ENCODE measurements at regions not wholly inside any gene's neighbourhood (a gene's known extent, or its start where the extent isn't known, plus 50 kb on each side); places are given as distances from the start of the nearest gene placed in this dataset.
"Not testable (repeated sequence)": the region's sequence is repeated elsewhere in the genome, so short reads cannot be mapped to it uniquely, and the experiment has no call there.

DNA sequence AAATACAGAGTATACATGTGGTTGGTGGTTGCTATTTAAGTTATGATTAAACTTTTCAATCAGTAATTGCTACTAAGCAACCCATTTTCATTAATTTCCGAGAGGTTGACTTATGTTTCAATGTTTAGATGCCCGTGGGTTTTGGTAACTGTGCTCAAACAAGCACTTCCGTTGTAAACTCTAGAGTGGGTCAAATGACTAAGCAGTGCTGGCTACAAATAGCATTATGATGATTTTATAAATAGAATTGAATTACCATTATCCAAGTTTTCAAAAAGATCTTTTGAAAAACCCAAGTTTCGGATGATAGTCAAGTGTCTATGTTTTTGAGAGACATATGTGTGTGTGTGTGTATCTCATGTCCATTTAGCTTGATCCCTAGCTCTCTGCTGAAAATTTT, 2369.4 kb upstream of the ACO1 start:
- H3K9me3 ChIP-seq (ENCODE audit: control insufficient read depth, insufficient read depth, low read length), result no peaks in the 10 kb centered on the region
- no peak overlapping the region for H3K9ac ChIP-seq (ENCODE audit: low read depth, low read length)
- H3K4me1 ChIP-seq (ENCODE audit: insufficient read depth, low read length), result no peaks in the 10 kb centered on the region
- H3K36me3 ChIP-seq (ENCODE audit: insufficient read depth, low read length), result no peaks in the 10 kb centered on the region

- Histone ChIP-seq H3K36me3 (ENCODE audit: insufficient read depth, low read length) (no peaks in the 10 kb centered on the region), H3K9me3 (ENCODE audit: control insufficient read depth, insufficient read depth, low read length) (no peaks in the 10 kb centered on the region), H3K9ac (ENCODE audit: low read depth, low read length) (no peak overlapping the region), H3K4me1 (ENCODE audit: insufficient read depth, low read length) (no peaks in the 10 kb centered on the region)
Measured at GRCh38 chr9:30020161-30020560, 2364.3 kb upstream of the ACO1 start.

DNA sequence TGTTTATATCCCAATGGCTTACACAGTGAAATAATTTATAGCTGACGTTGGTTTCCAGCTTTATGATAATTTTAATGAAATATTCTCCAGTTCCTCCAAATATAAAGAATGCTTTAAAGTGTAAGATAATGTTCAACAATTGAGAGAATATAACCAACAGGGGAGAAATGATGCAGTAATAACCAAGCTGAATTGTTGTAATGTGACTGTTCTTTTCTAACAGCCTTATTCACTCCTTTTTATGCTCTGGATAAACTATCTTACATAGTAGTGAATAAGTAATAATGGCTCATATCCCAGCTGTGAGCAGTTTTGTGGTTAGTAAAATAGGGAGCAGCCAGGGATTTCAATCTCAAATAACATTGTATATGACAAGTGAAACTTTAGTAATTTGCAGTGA, 2348.7 kb upstream of the ACO1 start:
- Histone ChIP-seq H3K9me3 (ENCODE audit: control insufficient read depth, insufficient read depth, low read length) (no peaks in the 10 kb centered on the region), H3K36me3 (ENCODE audit: insufficient read depth, low read length) (no peaks in the 10 kb centered on the region), H3K4me1 (ENCODE audit: insufficient read depth, low read length) (no peaks in the 10 kb centered on the region), H3K9ac (ENCODE audit: low read depth, low read length) (no peak overlapping the region)

DNA sequence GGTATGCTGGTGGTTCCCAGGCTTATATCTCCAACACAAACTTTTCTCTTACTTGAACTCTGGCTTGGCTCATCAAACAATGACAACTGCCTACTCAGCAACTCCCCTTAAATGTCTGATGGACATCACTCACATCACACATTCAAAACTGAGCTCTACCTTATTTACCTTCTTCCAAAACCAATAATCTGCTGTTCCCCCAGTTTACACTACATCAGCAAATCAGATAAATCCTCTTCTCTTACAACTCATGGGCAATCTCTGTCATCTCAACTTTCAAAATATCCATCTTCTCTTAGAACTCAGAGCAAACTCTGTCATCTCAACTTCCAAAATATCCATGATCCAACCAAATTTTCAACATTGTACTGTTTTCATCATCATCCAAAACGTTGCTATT, 2347.9 kb upstream of the ACO1 start:
- Histone ChIP-seq H3K9ac (ENCODE audit: low read depth, low read length) (no peak overlapping the region), H3K4me1 (ENCODE audit: insufficient read depth, low read length) (no peaks in the 10 kb centered on the region), H3K9me3 (ENCODE audit: control insufficient read depth, insufficient read depth, low read length) (no peaks in the 10 kb centered on the region), H3K36me3 (ENCODE audit: insufficient read depth, low read length) (no peaks in the 10 kb centered on the region)

GRCh38 chr9:30039712-30040111, 2344.7 kb upstream of the ACO1 start:
- no peaks in the 10 kb centered on the region for H3K4me1 ChIP-seq (ENCODE audit: insufficient read depth, low read length)
- H3K9ac ChIP-seq (ENCODE audit: low read depth, low read length), result no peak overlapping the region
- no peaks in the 10 kb centered on the region for H3K9me3 ChIP-seq (ENCODE audit: control insufficient read depth, insufficient read depth, low read length)
- H3K36me3 ChIP-seq (ENCODE audit: insufficient read depth, low read length), result no peaks in the 10 kb centered on the region

GRCh38 chr9:30048396-30048795, 2336.0 kb upstream of the ACO1 start:
- Histone ChIP-seq H3K9ac (ENCODE audit: low read depth, low read length) (no peak overlapping the region), H3K4me1 (ENCODE audit: insufficient read depth, low read length) (no peaks in the 10 kb centered on the region), H3K9me3 (ENCODE audit: control insufficient read depth, insufficient read depth, low read length) (no peaks in the 10 kb centered on the region), H3K36me3 (ENCODE audit: insufficient read depth, low read length) (no peaks in the 10 kb centered on the region)

- no peaks in the 10 kb centered on the region for H3K4me1 ChIP-seq (ENCODE audit: insufficient read depth, low read length)
- no peaks in the 10 kb centered on the region for H3K9me3 ChIP-seq (ENCODE audit: control insufficient read depth, insufficient read depth, low read length)
- no peaks in the 10 kb centered on the region for H3K36me3 ChIP-seq (ENCODE audit: insufficient read depth, low read length)
Measured at GRCh38 chr9:30058463-30058862, 2326.0 kb upstream of the ACO1 start.

GRCh38 chr9:30060976-30061375, 2323.5 kb upstream of the ACO1 start:
- Histone ChIP-seq H3K4me1 (ENCODE audit: insufficient read depth, low read length) (no peaks in the 10 kb centered on the region), H3K9me3 (ENCODE audit: control insufficient read depth, insufficient read depth, low read length) (no peaks in the 10 kb centered on the region), H3K9ac (ENCODE audit: low read depth, low read length) (no peak overlapping the region), H3K36me3 (ENCODE audit: insufficient read depth, low read length) (no peaks in the 10 kb centered on the region)

More at GRCh38 chr9:30058463-30058862, 2326.0 kb upstream of the ACO1 start:
- H3K9ac ChIP-seq (ENCODE audit: low read depth, low read length), result no peak overlapping the region

DNA sequence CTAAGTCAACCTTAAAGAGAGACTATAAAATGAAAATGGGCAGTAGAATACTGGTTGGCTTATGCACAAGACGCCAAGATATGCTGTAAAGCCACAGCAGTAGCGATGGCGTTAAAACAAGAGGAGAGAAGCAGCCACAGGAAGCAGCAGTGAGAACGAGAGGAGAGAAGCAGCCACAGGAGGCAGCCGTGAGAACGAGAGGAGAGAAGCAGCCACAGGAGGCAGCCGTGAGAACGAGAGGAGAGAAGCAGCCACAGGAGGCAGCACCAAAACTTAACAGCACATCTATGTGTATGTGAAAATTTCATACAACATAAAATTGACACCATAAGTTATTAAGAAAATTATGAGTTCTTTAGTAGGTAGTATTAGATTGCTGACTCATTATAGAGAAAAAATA, 2318.6 kb upstream of the ACO1 start:
- Histone ChIP-seq H3K9me3 (ENCODE audit: control insufficient read depth, insufficient read depth, low read length) (no peaks in the 10 kb centered on the region), H3K4me1 (ENCODE audit: insufficient read depth, low read length) (no peaks in the 10 kb centered on the region), H3K36me3 (ENCODE audit: insufficient read depth, low read length) (no peaks in the 10 kb centered on the region), H3K9ac (ENCODE audit: low read depth, low read length) (no peak overlapping the region)

GRCh38 chr9:30069236-30069635, 2315.2 kb upstream of the ACO1 start:
- H3K36me3 ChIP-seq (ENCODE audit: insufficient read depth, low read length); H3K4me1 ChIP-seq (ENCODE audit: insufficient read depth, low read length); H3K9me3 ChIP-seq (ENCODE audit: control insufficient read depth, insufficient read depth, low read length); H3K9ac ChIP-seq (ENCODE audit: low read depth, low read length): not testable (repeated sequence)

- H3K36me3 ChIP-seq (ENCODE audit: insufficient read depth, low read length), result no peaks in the 10 kb centered on the region
- H3K4me1 ChIP-seq (ENCODE audit: insufficient read depth, low read length), result no peaks in the 10 kb centered on the region
- no peak overlapping the region for H3K9ac ChIP-seq (ENCODE audit: low read depth, low read length)
- no peaks in the 10 kb centered on the region for H3K9me3 ChIP-seq (ENCODE audit: control insufficient read depth, insufficient read depth, low read length)
Measured at GRCh38 chr9:30075022-30075421, 2309.4 kb upstream of the ACO1 start.

DNA sequence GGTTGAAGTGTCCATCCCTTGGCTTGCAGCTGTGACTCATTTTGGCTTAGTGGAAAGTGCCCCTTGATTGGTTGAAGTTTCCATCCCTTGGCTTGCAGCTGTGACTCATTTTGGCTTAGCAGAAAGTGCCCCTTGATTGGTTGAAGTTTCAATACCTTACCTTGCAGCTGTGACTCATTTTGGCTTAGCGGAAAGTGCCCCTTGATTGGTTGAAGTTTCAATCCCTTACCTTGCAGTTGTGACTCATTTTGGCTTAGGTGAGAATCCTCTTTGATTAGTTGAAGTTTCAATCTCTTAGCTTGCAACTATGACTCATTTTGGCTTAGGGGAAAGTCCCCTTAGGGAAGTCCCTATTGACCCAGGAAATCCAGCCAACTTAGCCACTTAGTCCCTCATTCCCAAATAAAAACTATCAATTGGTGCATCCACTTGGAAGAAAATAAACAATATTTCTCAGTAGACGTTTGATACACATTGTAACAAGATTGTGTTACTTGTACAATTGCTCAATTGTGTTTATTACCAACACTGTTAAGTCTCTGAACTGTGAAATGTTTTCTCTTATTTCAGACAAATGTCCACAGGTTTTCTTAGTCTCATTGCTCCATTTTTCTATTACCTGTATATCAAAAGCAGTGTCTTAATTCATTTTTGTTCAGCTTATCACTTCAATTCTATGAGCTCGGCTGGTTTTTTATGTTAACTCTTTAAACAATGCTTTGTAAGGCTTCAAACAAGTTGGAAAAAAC, 2308.8 kb upstream of the ACO1 start:
- H3K9me3 ChIP-seq (ENCODE audit: control insufficient read depth, insufficient read depth, low read length), result no peaks in the 10 kb centered on the region
- no peaks in the 10 kb centered on the region for H3K4me1 ChIP-seq (ENCODE audit: insufficient read depth, low read length)
- H3K36me3 ChIP-seq (ENCODE audit: insufficient read depth, low read length), result no peaks in the 10 kb centered on the region
- no peak overlapping the region for H3K9ac ChIP-seq (ENCODE audit: low read depth, low read length)

DNA sequence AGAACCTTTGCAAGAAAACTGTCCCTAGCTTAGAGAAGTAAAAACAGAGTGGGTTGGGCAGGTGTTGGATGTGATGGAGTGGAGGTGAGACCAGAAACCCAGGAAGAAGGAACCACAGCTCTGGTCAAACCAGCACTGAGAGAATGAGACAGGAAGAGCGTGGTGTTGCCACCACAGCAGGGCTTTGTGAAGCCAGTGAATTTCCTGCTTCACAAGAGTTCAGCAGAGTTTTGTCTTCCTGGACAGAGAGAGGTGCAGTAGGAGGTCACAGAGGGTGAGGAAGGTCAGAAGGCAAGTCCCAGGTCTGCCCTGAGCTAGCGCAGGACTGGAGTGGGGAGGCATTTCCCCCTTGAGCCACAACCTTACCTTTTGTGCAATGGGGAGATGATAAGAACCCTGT, 2306.2 kb upstream of the ACO1 start:
- Histone ChIP-seq H3K4me1 (ENCODE audit: insufficient read depth, low read length) (no peaks in the 10 kb centered on the region), H3K36me3 (ENCODE audit: insufficient read depth, low read length) (no peaks in the 10 kb centered on the region), H3K9me3 (ENCODE audit: control insufficient read depth, insufficient read depth, low read length) (no peaks in the 10 kb centered on the region), H3K9ac (ENCODE audit: low read depth, low read length) (no peak overlapping the region)

DNA sequence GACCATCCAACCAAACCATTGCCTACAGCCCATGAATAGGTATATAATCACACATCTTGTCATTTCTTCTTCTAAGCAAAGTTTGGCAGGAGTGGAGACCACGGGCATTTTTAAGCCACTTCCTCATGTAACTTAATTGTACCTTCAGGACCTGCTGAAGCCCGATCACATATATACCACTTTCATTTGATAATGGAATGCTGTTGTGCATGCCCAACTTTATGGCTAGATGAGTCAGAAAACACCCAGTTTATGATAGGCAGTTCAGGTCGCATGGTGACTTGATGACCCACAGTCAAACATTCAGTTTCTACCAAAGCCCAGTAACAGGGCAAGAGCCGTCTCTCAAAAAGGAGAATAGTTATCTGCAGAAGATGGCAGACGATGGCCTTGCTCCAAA, 2295.0 kb upstream of the ACO1 start:
- H3K4me1 ChIP-seq (ENCODE audit: insufficient read depth, low read length), result no peaks in the 10 kb centered on the region
- no peak overlapping the region for H3K9ac ChIP-seq (ENCODE audit: low read depth, low read length)
- H3K9me3 ChIP-seq (ENCODE audit: control insufficient read depth, insufficient read depth, low read length), result no peaks in the 10 kb centered on the region
- no peaks in the 10 kb centered on the region for H3K36me3 ChIP-seq (ENCODE audit: insufficient read depth, low read length)

DNA sequence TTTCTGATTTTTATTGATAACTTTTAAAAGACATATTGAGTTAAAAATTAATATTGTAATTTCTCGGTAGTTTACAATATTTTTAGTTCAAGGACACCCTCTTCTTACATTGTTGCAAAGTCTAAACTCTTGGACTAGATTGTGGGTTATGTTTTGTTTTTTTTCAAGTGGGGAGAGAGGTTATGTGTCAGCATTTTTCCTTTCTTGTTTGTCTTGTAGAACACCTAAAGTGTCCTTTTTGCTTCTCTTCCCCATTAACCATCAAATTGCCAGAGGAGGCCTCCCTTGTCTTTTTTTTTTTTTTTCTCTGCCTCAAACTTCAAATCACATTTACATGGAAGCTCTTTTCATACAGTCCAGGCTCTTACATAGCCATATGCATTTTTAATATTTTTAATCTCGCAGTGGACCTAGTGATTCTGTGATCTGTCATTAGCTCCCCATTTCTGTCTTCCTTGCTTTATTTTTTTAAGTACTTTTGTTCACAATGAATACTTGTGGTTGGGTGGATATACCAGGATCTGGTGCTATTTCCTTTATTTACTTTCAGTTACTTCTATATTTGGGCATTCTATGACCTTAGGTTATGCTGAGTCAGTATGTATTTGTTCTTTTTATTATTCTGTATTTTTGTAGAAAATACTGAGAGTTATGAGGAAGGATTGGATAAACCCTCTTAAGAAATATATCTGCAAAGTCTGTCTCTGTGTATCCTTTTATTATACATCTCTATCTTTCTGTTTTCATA, 2280.6 kb upstream of the ACO1 start:
- no peak overlapping the region for H3K9ac ChIP-seq (ENCODE audit: low read depth, low read length)
- peaks cover 2% of the 10 kb centered on the region for H3K9me3 ChIP-seq (ENCODE audit: control insufficient read depth, insufficient read depth, low read length)
- no peaks in the 10 kb centered on the region for H3K36me3 ChIP-seq (ENCODE audit: insufficient read depth, low read length)
- H3K4me1 ChIP-seq (ENCODE audit: insufficient read depth, low read length), result no peaks in the 10 kb centered on the region
